OCI-LY7 (cell line): ENCODE measurements at regions not wholly inside any gene's neighbourhood (a gene's known extent, or its start where the extent isn't known, plus 50 kb on each side); places are given as distances from the start of the nearest gene placed in this dataset.

Experiments used
- BruUV-seq: library from RNA; stranded (reverse); fragments of 400-500 nt; replicated peaks from 2 replicates; lab custom pipeline; 2021; lab: Mats Ljungman, UMichigan
- CTCF ChIA-PET: fragments of 300-600 bp; sonication (Branson Sonifier 250); formaldehyde crosslinking; loops from one replicate; lab custom pipeline; 2022; ENCODE audit warnings: antibody characterized with exemption; ENCODE audit not compliant: unreplicated experiment; lab: Charles Lee
- POLR2A ChIA-PET: fragments of 300-600 bp; sonication (Branson Sonifier 250); formaldehyde crosslinking; loops from one replicate; lab custom pipeline; 2022; ENCODE audit warnings: antibody characterized with exemption; lab: Charles Lee
- DNase-seq: peaks from one replicate; pipeline ENCODE4 v3.0.0-alpha.2; 2015; ENCODE audit warnings: low spot score
- H2AFZ ChIP-seq: fragments of 200-600 bp; sonication (generic), shearing (Covaris generic); 2 replicates; pipeline ENCODE4 v1.6.1; 2014; ENCODE audit warnings: mild to moderate bottlenecking, antibody characterized with exemption, low read length, moderate library complexity
- H3K27ac ChIP-seq: fragments of 200-600 bp; sonication (generic); 2 replicates; pipeline ENCODE4 v1.5.1; 2014; ENCODE audit warnings: mixed run types, low read depth, mild to moderate bottlenecking, moderate library complexity, low read length, inconsistent platforms; ENCODE audit not compliant: poor library complexity, severe bottlenecking
- H3K36me3 ChIP-seq: fragments of 200-600 bp; sonication (generic); 2 replicates; pipeline ENCODE4 v1.6.1; 2014; ENCODE audit warnings: mild to moderate bottlenecking, antibody characterized with exemption, low read length, moderate library complexity, mixed read lengths; ENCODE audit not compliant: insufficient read depth
- H3K4me1 ChIP-seq: fragments of 200-600 bp; sonication (generic); 2 replicates; pipeline ENCODE4 v1.5.1; 2014; ENCODE audit warnings: mild to moderate bottlenecking, low read length; ENCODE audit not compliant: insufficient read depth, poor library complexity, severe bottlenecking
- H3K4me2 ChIP-seq: fragments of 200-600 bp; sonication (generic); 2 replicates; pipeline ENCODE4 v1.6.1; 2014; ENCODE audit warnings: mild to moderate bottlenecking, low read length
- H3K4me3 ChIP-seq: fragments of 200-600 bp; sonication (generic); 2 replicates; pipeline ENCODE4 v1.5.1; 2014; ENCODE audit warnings: mild to moderate bottlenecking, low read depth, low read length; ENCODE audit not compliant: poor library complexity, severe bottlenecking
- H3K79me2 ChIP-seq: fragments of 200-600 bp; sonication (generic); 2 replicates; pipeline ENCODE4 v1.6.1; 2016; ENCODE audit warnings: low read depth, mild to moderate bottlenecking, low read length, moderate library complexity, mixed read lengths; ENCODE audit not compliant: insufficient read depth
- H3K9me2 ChIP-seq: fragments of 200-600 bp; sonication (generic); 2 replicates; pipeline ENCODE4 v1.6.1; 2016; ENCODE audit warnings: mild to moderate bottlenecking, low read length, mixed read lengths; ENCODE audit not compliant: insufficient read depth
- H3K9me3 ChIP-seq: fragments of 200-600 bp; sonication (generic); 2 replicates; pipeline ENCODE4 v1.6.1; 2014; ENCODE audit warnings: mild to moderate bottlenecking, mixed run types, low read length, mixed read lengths
- H4K20me1 ChIP-seq: fragments of 200-600 bp; sonication (generic); 2 replicates; pipeline ENCODE4 v1.6.1; 2014; ENCODE audit warnings: mild to moderate bottlenecking, antibody characterized with exemption, low read length, moderate library complexity, mixed read lengths; ENCODE audit not compliant: insufficient read depth
- EZH2phosphoT487 ChIP-seq: fragments of 200-600 bp; sonication (generic); IDR thresholded peaks from 2 replicates; pipeline ENCODE4 v1.6.1; 2018; ENCODE audit warnings: low read depth, borderline replicate concordance, mild to moderate bottlenecking, mixed run types, antibody characterized with exemption, low read length, moderate library complexity, mixed read lengths
- intact Hi-C: fragments of 100-400 bp; cut with micrococcal nuclease; formaldehyde crosslinking; loops from one replicate; pipeline ENCODE4 v1.10.0; 2022; ENCODE audit not compliant: unreplicated experiment
- TF ChIP-seq, protein P1 (sequence below): fragments of 200-600 bp; sonication (generic); conservative IDR thresholded peaks from 2 replicates; pipeline ENCODE4 v1.5.1; 2014; ENCODE audit warnings: mild to moderate bottlenecking, antibody characterized with exemption, low read length, moderate library complexity, mixed read lengths

DNA sequence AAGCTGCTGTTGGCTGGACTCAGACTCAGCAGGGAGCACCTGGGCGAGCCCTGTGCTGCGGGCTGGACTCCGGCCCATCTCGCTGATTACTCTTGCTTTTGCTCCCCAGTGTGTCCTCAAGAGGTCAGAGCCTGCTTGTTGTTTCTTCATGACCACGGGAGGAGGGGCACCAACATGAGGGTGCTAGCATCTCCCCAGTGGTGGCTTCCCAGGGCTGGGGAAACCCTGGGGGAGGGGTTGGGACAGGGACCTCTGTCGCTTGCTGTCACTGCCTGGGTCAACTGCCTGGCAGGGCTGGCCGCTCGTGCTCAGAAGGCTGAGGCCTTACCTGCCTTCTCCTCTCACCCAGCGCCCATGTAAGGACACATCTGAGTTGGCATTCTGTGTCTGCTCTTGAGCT, 152.3 kb upstream of the SHH start:
- no peaks in the 10 kb centered on the region for H3K4me1 ChIP-seq
- H4K20me1 ChIP-seq, result no peaks in the 10 kb centered on the region
- no peaks in the 10 kb centered on the region for H3K9me3 ChIP-seq
- H3K27ac ChIP-seq, result no peak overlapping the region
- ChIA-PET POLR2A (no interaction called here), CTCF (interaction anchor here (0.6 kb wide), 1 partner anchor 74 kb away, joined by 4 read pairs; no protein-coding TSS in a partner anchor)
- BruUV-seq, result no TSS peak
- TF ChIP-seq EZH2phosphoT487, result no peak
- TF ChIP-seq, protein P1, sequence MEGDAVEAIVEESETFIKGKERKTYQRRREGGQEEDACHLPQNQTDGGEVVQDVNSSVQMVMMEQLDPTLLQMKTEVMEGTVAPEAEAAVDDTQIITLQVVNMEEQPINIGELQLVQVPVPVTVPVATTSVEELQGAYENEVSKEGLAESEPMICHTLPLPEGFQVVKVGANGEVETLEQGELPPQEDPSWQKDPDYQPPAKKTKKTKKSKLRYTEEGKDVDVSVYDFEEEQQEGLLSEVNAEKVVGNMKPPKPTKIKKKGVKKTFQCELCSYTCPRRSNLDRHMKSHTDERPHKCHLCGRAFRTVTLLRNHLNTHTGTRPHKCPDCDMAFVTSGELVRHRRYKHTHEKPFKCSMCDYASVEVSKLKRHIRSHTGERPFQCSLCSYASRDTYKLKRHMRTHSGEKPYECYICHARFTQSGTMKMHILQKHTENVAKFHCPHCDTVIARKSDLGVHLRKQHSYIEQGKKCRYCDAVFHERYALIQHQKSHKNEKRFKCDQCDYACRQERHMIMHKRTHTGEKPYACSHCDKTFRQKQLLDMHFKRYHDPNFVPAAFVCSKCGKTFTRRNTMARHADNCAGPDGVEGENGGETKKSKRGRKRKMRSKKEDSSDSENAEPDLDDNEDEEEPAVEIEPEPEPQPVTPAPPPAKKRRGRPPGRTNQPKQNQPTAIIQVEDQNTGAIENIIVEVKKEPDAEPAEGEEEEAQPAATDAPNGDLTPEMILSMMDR, result no peak
- DNase-seq, result no peak
- intact Hi-C loops, result no loop called here
- no peak overlapping the region for H3K4me3 ChIP-seq
- H3K4me2 ChIP-seq, result no peak overlapping the region
- H3K36me3 ChIP-seq, result no peaks in the 10 kb centered on the region
- H3K9me2 ChIP-seq, result no peaks in the 10 kb centered on the region
- H2AFZ ChIP-seq, result no peak overlapping the region
- no peaks in the 10 kb centered on the region for H3K79me2 ChIP-seq

DNA sequence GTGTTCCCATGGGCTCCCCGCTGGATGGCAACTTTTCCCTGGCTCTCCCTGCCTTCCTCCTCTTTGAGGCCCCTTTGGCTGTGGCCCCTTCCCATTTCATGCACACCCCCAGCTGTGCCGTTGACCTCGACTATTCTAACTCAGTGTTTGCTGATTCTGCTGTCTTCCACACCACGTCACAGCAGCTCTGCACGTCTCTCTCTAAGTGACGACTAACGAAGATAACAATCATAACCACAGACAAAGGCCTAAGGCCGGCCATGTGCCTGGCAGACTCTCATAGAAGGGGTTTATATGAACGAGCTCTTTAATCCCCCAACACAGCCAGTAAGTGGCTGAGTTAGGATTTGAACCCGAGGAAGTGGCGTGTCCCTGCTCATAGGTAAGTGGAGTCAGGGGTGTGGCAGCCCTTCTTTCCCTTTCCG, 151.5 kb upstream of the SHH start:
- H3K4me2 ChIP-seq, result no peak overlapping the region
- no peaks in the 10 kb centered on the region for H3K36me3 ChIP-seq
- ChIA-PET POLR2A (no interaction called here), CTCF (no interaction called here)
- H3K27ac ChIP-seq, result no peak overlapping the region
- no peaks in the 10 kb centered on the region for H3K9me2 ChIP-seq
- intact Hi-C loops, result no loop called here
- no peak overlapping the region for H3K4me3 ChIP-seq
- no TSS peak for BruUV-seq
- DNase-seq, result no peak
- H4K20me1 ChIP-seq, result no peaks in the 10 kb centered on the region
- no peaks in the 10 kb centered on the region for H3K79me2 ChIP-seq
- no peak overlapping the region for H2AFZ ChIP-seq
- H3K9me3 ChIP-seq, result no peaks in the 10 kb centered on the region
- TF ChIP-seq, protein P1, result no peak
- no peak for TF ChIP-seq EZH2phosphoT487
- H3K4me1 ChIP-seq, result no peaks in the 10 kb centered on the region

DNA sequence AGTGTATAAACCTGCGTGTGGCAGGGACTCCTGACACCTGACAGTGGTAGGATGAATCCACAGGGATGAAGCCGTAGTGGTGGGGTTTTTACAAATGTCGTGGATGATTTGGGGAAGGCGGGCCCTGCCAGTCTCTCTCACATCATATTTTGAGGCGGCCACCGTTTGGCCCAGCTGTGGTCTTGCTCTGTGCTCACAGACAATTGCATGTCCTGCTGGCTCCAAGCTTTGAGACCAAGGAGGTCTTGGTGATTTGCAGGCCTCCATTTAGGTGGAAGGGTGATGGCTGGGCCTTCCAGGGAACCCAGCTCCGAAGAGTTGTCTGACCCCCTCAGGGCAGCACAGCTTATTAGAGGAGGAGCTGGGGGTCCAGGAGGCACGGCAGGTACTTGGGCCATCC, 151.1 kb upstream of the SHH start:
- H3K9me3 ChIP-seq, result no peaks in the 10 kb centered on the region
- no peak overlapping the region for H3K27ac ChIP-seq
- H2AFZ ChIP-seq, result no peak overlapping the region
- no peak for DNase-seq
- H3K4me1 ChIP-seq, result no peaks in the 10 kb centered on the region
- H3K4me2 ChIP-seq, result no peak overlapping the region
- intact Hi-C loops, result no loop called here
- BruUV-seq, result no TSS peak
- H3K4me3 ChIP-seq, result no peak overlapping the region
- ChIA-PET CTCF (no interaction called here), POLR2A (interaction anchor here (1.1 kb wide), 1 partner anchor 14 kb away, joined by 4 read pairs; no protein-coding TSS in a partner anchor)
- TF ChIP-seq, protein P1, result no peak
- no peak for TF ChIP-seq EZH2phosphoT487
- no peaks in the 10 kb centered on the region for H3K79me2 ChIP-seq
- H3K36me3 ChIP-seq, result no peaks in the 10 kb centered on the region
- H3K9me2 ChIP-seq, result no peaks in the 10 kb centered on the region
- H4K20me1 ChIP-seq, result no peaks in the 10 kb centered on the region
